SK-N-SH treated with all-trans-retinoic acid at 6 μM for 48 hours (cell line): ENCODE measurements at regions not wholly inside any gene's neighbourhood (a gene's known extent, or its start where the extent isn't known, plus 50 kb on each side); places are given as distances from the start of the nearest gene placed in this dataset.

Experiments
- ATAC-seq: fragments of 200-7000 bp; cut with Tn5 transposase; 3 replicates; pipeline ENCODE4 v1.9.1; 2020; ENCODE audit warnings: mild to moderate bottlenecking, moderate library complexity
- ARNTL ChIP-seq: fragments of 450-650 bp; formaldehyde crosslinking; IDR thresholded peaks from 2 replicates; pipeline ENCODE4 v1.5.0; 2020; ENCODE audit warnings: low read depth, mild to moderate bottlenecking, moderate library complexity, borderline replicate concordance
- BACH2 ChIP-seq: fragments of 250-450 bp; sonication (Bioruptor Pico); IDR thresholded peaks from 2 replicates; pipeline ENCODE4 v1.9.0; 2021; ENCODE audit warnings: mild to moderate bottlenecking, borderline replicate concordance
- CREB5 ChIP-seq: fragments of 250-450 bp; sonication (Bioruptor Pico); IDR thresholded peaks from 2 replicates; pipeline ENCODE4 v1.5.1; 2020; ENCODE audit warnings: low read depth, mild to moderate bottlenecking, moderate library complexity
- CSRNP3 ChIP-seq: fragments of 250-450 bp; sonication (Bioruptor Pico); IDR thresholded peaks from 2 replicates; pipeline ENCODE4 v1.5.1; 2021; ENCODE audit warnings: mild to moderate bottlenecking, moderate library complexity
- ESRRG ChIP-seq: fragments of 250-450 bp; sonication (Bioruptor Pico); IDR thresholded peaks from 2 replicates; pipeline ENCODE4 v1.6.1; 2021; ENCODE audit warnings: mild to moderate bottlenecking
- ISL1 ChIP-seq: fragments of 250-450 bp; sonication (Bioruptor Pico); IDR thresholded peaks from 2 replicates; pipeline ENCODE4 v2.1.2; 2022; ENCODE audit warnings: mild to moderate bottlenecking, moderate library complexity
- OSR1 ChIP-seq: fragments of 250-450 bp; sonication (Bioruptor Pico); IDR thresholded peaks from 2 replicates; pipeline ENCODE4 v1.8.0; 2022; ENCODE audit warnings: moderate library complexity, mild to moderate bottlenecking, inconsistent platforms
- PATZ1 ChIP-seq: fragments of 250-450 bp; sonication (Bioruptor Pico); IDR thresholded peaks from 2 replicates; pipeline ENCODE4 v1.8.0; 2020; ENCODE audit warnings: mild to moderate bottlenecking, moderate library complexity, borderline replicate concordance
- POU6F1 ChIP-seq: fragments of 250-450 bp; sonication (Bioruptor Pico); IDR thresholded peaks from 2 replicates; pipeline ENCODE4 v1.8.0; 2021; ENCODE audit warnings: low read depth, mild to moderate bottlenecking, moderate library complexity, borderline replicate concordance
- PPARA ChIP-seq: fragments of 250-450 bp; sonication (Bioruptor Pico); IDR thresholded peaks from 2 replicates; pipeline ENCODE4 v1.5.0; 2020; ENCODE audit warnings: mild to moderate bottlenecking, borderline replicate concordance
- RARB ChIP-seq: fragments of 250-450 bp; sonication (Bioruptor Pico); IDR thresholded peaks from 2 replicates; pipeline ENCODE4 v1.8.0; 2021; ENCODE audit warnings: mild to moderate bottlenecking, moderate library complexity
- SNAI2 ChIP-seq: fragments of 250-450 bp; sonication (Bioruptor Pico); IDR thresholded peaks from 2 replicates; pipeline ENCODE4 v1.5.0; 2020; ENCODE audit warnings: mild to moderate bottlenecking, moderate library complexity
- TCF4 ChIP-seq: fragments of 250-450 bp; sonication (Bioruptor Pico); IDR thresholded peaks from 2 replicates; pipeline ENCODE4 v1.8.0; 2021; ENCODE audit warnings: mild to moderate bottlenecking, moderate library complexity, borderline replicate concordance
- TOX ChIP-seq: fragments of 250-450 bp; sonication (Bioruptor Pico); IDR thresholded peaks from 2 replicates; pipeline ENCODE4 v1.8.0; 2021; ENCODE audit warnings: mild to moderate bottlenecking, moderate library complexity, borderline replicate concordance
- TSHZ2 ChIP-seq: fragments of 250-450 bp; sonication (Bioruptor Pico); IDR thresholded peaks from 2 replicates; pipeline ENCODE4 v1.5.0; 2020; ENCODE audit warnings: mild to moderate bottlenecking, moderate library complexity
- ZC3H10 ChIP-seq: fragments of 250-450 bp; sonication (Bioruptor Pico); IDR thresholded peaks from 2 replicates; pipeline ENCODE4 v1.5.1; 2021; ENCODE audit warnings: mild to moderate bottlenecking, moderate library complexity
- ZFP3 ChIP-seq: fragments of 250-450 bp; sonication (Bioruptor Pico); IDR thresholded peaks from 2 replicates; pipeline ENCODE4 v1.5.0; 2020; ENCODE audit warnings: mild to moderate bottlenecking, moderate library complexity
- ZFP30 ChIP-seq: fragments of 450-650 bp; formaldehyde crosslinking; IDR thresholded peaks from 2 replicates; pipeline ENCODE4 v1.5.0; 2022; ENCODE audit warnings: mild to moderate bottlenecking, moderate library complexity
- ZNF565 ChIP-seq: fragments of 450-650 bp; formaldehyde crosslinking; conservative IDR thresholded peaks from 2 replicates; pipeline ENCODE4 v1.5.0; 2020; ENCODE audit warnings: low read depth, mild to moderate bottlenecking, moderate library complexity
- ZNF70 ChIP-seq: fragments of 450-650 bp; formaldehyde crosslinking; IDR thresholded peaks from 2 replicates; pipeline ENCODE4 v1.5.0; 2020; ENCODE audit warnings: mild to moderate bottlenecking, moderate library complexity
- ZNF8 ChIP-seq: fragments of 450-650 bp; formaldehyde crosslinking; IDR thresholded peaks from 2 replicates; pipeline ENCODE4 v1.5.0; 2020; ENCODE audit warnings: mild to moderate bottlenecking, moderate library complexity

- TF ChIP-seq POU6F1 (CRISPR knock-in tag) (no peak), TSHZ2 (CRISPR knock-in tag) (no peak), RARB (CRISPR knock-in tag) (no peak), SNAI2 (no peak), ISL1 (no peak)
Observed at GRCh38 chrX:137387646-137388045, 178.3 kb upstream of the ZIC3 start (continued).

- ATAC-seq: no peak
- no peak for TF ChIP-seq PATZ1 (CRISPR knock-in tag)
- TF ChIP-seq ZNF8 (CRISPR knock-in tag): no peak
- no peak for TF ChIP-seq SNAI2
- TF ChIP-seq ZFP30 (CRISPR knock-in tag): no peak
- no peak for TF ChIP-seq OSR1 (CRISPR knock-in tag)
- TF ChIP-seq ARNTL: no peak
- TF ChIP-seq RARB (CRISPR knock-in tag): no peak
- no peak for TF ChIP-seq ZNF70 (CRISPR knock-in tag)
- no peak for TF ChIP-seq ZNF565
Observed at GRCh38 chrX:137366018-137366633, 199.8 kb upstream of the ZIC3 start.

GRCh38 chrX:137363559-137363958 lies 202.4 kb upstream of the ZIC3 start:
- no peak for ATAC-seq
- no peak for TF ChIP-seq ARNTL
- TF ChIP-seq BACH2 (CRISPR knock-in tag): no peak
- no peak for TF ChIP-seq OSR1 (CRISPR knock-in tag)
- TF ChIP-seq ESRRG (CRISPR knock-in tag): no peak
- TF ChIP-seq TOX (CRISPR knock-in tag): no peak
- TF ChIP-seq PATZ1 (CRISPR knock-in tag): no peak
- no peak for TF ChIP-seq PPARA
- no peak for TF ChIP-seq ZNF565
- no peak for TF ChIP-seq TCF4 (CRISPR knock-in tag)
- TF ChIP-seq POU6F1 (CRISPR knock-in tag): no peak
- no peak for TF ChIP-seq CREB5 (CRISPR knock-in tag)
- TF ChIP-seq SNAI2: no peak
- TF ChIP-seq TSHZ2 (CRISPR knock-in tag): no peak
- no peak for TF ChIP-seq ISL1
- TF ChIP-seq ZC3H10: no peak
- no peak for TF ChIP-seq ZFP30 (CRISPR knock-in tag)
- no peak for TF ChIP-seq CSRNP3 (CRISPR knock-in tag)
- no peak for TF ChIP-seq RARB (CRISPR knock-in tag)
- no peak for TF ChIP-seq ZFP3 (CRISPR knock-in tag)
